ENCODE measurements at regions not wholly inside any gene's neighbourhood (a gene's known extent, or its start where the extent isn't known, plus 50 kb on each side); places are given as distances from the start of the nearest gene placed in this dataset.

DNA sequence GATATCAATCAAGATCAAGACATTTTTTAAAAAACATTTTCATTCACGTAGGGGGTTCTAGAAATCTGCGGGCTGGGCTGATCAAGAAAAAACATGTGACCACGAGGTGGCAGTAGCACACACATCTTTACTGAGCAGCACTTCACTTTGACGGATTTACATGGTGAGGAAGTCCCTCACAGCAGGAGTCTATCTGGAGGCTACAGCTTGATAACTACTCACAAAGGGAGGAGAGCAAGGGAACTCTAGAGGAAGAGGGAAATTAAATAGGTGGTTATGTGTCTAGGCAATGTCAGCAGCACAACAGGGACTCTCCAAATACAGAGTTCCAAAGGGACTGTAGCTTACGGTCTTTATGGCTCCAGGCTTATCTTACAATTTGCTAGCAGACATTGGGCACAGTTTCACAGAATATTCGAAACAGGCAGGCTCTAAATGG, 248.1 kb downstream of the DPY19L2 start (continued):
- peak; percentile 43 for TF ChIP-seq EP300 (conservative IDR thresholded peaks at IDR 0.05; ENCODE audit: poor library complexity, severe bottlenecking)

DNA sequence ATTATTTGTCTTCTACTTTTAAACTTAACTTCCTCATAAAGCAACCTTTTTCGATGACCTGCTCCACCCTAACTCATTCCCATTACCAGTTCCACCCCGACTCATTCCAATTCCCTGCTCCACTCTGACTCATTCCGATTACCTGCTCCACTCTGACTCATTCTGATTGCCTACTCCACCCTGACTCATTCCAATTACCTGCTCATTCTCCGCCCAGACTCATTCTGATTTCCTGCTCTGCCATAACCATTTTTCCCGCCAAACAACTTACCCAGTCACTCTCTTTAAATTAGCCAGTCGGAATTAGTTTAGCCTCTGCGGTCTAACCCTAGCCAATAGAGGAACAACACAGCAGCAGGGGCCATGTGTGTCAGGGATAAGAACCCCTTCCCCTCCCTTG, 249.1 kb downstream of the DPY19L2 start:
- Histone ChIP-seq H3K9me3 (ENCODE audit: low read length) (no peaks in the 10 kb centered on the region), H3K27me3 (ENCODE audit: insufficient read depth, low read depth, low read length) (no peaks in the 10 kb centered on the region), H4K20me1 (ENCODE audit: insufficient read depth) (no peaks in the 10 kb centered on the region), H3K4me2 (ENCODE audit: low read length) (no peak overlapping the region), H3F3A (ENCODE audit: insufficient read depth, low read length, poor library complexity, severe bottlenecking) (no peaks in the 10 kb centered on the region), H2AFZ (ENCODE audit: low read depth, low read length) (no peak overlapping the region), H3K79me2 (replicated peaks; ENCODE audit: insufficient read depth, low read length) (no peaks in the 10 kb centered on the region), H3K9me2 (ENCODE audit: insufficient read depth, low read length) (no peaks in the 10 kb centered on the region), H3K36me3 (ENCODE audit: insufficient read depth, low read length) (no peaks in the 10 kb centered on the region), H3K27ac (ENCODE audit: low read length) (no peak overlapping the region), H3K4me3 (ENCODE audit: low read length) (no peak overlapping the region), H3K9ac (ENCODE audit: low read length) (no peak overlapping the region)
- no peak for TF ChIP-seq RAD21 (conservative IDR thresholded peaks at IDR 0.05)

DNA sequence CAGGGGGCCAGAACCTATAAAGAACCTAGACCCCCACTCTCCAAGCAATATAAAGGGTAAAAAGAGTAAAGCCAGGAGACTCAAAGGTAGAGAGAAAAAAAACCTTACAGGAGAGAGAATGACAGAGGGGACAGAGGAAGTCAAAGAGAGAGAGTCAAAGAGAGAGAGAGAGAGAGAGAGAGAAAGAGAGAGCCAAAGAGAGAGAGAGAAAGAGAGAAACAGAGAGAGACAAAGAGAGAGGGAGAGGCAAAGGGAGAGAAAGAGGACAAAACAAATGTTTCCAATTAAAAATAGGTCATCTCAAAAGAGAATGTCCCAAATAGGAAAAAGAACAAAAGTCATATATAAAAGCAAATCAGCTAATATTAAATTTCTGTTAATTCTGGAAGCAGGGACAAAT, 251.5 kb downstream of the DPY19L2 start:
- Histone ChIP-seq H3K4me2 (ENCODE audit: low read length) (no peak overlapping the region), H3K9me3 (ENCODE audit: low read length) (no peaks in the 10 kb centered on the region), H3K36me3 (ENCODE audit: insufficient read depth, low read length) (no peaks in the 10 kb centered on the region), H4K20me1 (ENCODE audit: insufficient read depth) (no peaks in the 10 kb centered on the region), H3K9me2 (ENCODE audit: insufficient read depth, low read length) (no peaks in the 10 kb centered on the region), H3K27ac (ENCODE audit: low read length) (no peak overlapping the region), H3K79me2 (replicated peaks; ENCODE audit: insufficient read depth, low read length) (no peaks in the 10 kb centered on the region), H3K4me3 (ENCODE audit: low read length) (no peak overlapping the region), H3K9ac (ENCODE audit: low read length) (no peak overlapping the region), H3F3A (ENCODE audit: insufficient read depth, low read length, poor library complexity, severe bottlenecking) (no peaks in the 10 kb centered on the region), H3K27me3 (ENCODE audit: insufficient read depth, low read depth, low read length) (no peaks in the 10 kb centered on the region), H2AFZ (ENCODE audit: low read depth, low read length) (no peak overlapping the region)
- no peak for TF ChIP-seq MXI1 (conservative IDR thresholded peaks at IDR 0.05; ENCODE audit: poor library complexity, severe bottlenecking)
- no peak for TF ChIP-seq RAD21 (conservative IDR thresholded peaks at IDR 0.05)
- no peak for TF ChIP-seq EP300 (conservative IDR thresholded peaks at IDR 0.05; ENCODE audit: poor library complexity, severe bottlenecking)
- TF ChIP-seq, protein P1, sequence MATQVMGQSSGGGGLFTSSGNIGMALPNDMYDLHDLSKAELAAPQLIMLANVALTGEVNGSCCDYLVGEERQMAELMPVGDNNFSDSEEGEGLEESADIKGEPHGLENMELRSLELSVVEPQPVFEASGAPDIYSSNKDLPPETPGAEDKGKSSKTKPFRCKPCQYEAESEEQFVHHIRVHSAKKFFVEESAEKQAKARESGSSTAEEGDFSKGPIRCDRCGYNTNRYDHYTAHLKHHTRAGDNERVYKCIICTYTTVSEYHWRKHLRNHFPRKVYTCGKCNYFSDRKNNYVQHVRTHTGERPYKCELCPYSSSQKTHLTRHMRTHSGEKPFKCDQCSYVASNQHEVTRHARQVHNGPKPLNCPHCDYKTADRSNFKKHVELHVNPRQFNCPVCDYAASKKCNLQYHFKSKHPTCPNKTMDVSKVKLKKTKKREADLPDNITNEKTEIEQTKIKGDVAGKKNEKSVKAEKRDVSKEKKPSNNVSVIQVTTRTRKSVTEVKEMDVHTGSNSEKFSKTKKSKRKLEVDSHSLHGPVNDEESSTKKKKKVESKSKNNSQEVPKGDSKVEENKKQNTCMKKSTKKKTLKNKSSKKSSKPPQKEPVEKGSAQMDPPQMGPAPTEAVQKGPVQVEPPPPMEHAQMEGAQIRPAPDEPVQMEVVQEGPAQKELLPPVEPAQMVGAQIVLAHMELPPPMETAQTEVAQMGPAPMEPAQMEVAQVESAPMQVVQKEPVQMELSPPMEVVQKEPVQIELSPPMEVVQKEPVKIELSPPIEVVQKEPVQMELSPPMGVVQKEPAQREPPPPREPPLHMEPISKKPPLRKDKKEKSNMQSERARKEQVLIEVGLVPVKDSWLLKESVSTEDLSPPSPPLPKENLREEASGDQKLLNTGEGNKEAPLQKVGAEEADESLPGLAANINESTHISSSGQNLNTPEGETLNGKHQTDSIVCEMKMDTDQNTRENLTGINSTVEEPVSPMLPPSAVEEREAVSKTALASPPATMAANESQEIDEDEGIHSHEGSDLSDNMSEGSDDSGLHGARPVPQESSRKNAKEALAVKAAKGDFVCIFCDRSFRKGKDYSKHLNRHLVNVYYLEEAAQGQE (IDR thresholded peaks at IDR 0.05; ENCODE audit: borderline replicate concordance): no peak
- TF ChIP-seq TAF1 (IDR thresholded peaks at IDR 0.05; ENCODE audit: low read depth): no peak
- TF ChIP-seq EZH2 (IDR thresholded peaks at IDR 0.05; ENCODE audit: borderline replicate concordance, insufficient read depth, low read length, poor library complexity, severe bottlenecking): no peak
- TF ChIP-seq POLR2AphosphoS5 (IDR thresholded peaks at IDR 0.05): no peak
- TF ChIP-seq, protein P2, sequence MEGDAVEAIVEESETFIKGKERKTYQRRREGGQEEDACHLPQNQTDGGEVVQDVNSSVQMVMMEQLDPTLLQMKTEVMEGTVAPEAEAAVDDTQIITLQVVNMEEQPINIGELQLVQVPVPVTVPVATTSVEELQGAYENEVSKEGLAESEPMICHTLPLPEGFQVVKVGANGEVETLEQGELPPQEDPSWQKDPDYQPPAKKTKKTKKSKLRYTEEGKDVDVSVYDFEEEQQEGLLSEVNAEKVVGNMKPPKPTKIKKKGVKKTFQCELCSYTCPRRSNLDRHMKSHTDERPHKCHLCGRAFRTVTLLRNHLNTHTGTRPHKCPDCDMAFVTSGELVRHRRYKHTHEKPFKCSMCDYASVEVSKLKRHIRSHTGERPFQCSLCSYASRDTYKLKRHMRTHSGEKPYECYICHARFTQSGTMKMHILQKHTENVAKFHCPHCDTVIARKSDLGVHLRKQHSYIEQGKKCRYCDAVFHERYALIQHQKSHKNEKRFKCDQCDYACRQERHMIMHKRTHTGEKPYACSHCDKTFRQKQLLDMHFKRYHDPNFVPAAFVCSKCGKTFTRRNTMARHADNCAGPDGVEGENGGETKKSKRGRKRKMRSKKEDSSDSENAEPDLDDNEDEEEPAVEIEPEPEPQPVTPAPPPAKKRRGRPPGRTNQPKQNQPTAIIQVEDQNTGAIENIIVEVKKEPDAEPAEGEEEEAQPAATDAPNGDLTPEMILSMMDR (IDR thresholded peaks at IDR 0.05; ENCODE audit: poor library complexity, severe bottlenecking): no peak
- TF ChIP-seq SMC3 (conservative IDR thresholded peaks at IDR 0.05; ENCODE audit: poor library complexity): no peak

All from neural cell (in vitro differentiated cells).